ENCODE measurements at regions not wholly inside any gene's neighbourhood (a gene's known extent, or its start where the extent isn't known, plus 50 kb on each side); places are given as distances from the start of the nearest gene placed in this dataset.

DNA sequence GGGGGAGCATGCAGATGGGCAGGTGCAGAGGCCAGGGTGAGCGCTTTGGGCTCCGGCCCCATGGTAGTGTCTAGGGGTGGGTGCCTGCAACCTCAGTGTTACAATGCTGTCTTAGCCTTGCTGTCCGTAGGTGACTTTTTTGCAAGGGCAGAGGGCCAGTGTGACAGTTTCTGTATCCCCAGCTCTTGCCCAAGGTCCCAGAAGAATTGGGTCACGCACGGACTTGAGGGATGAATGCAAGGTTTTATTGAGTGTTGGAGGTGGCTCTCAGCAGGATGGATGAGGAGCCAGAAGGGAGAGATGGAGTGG lies 492.5 kb downstream of the AGTPBP1 start:
- no peak for DNase-seq

DNA sequence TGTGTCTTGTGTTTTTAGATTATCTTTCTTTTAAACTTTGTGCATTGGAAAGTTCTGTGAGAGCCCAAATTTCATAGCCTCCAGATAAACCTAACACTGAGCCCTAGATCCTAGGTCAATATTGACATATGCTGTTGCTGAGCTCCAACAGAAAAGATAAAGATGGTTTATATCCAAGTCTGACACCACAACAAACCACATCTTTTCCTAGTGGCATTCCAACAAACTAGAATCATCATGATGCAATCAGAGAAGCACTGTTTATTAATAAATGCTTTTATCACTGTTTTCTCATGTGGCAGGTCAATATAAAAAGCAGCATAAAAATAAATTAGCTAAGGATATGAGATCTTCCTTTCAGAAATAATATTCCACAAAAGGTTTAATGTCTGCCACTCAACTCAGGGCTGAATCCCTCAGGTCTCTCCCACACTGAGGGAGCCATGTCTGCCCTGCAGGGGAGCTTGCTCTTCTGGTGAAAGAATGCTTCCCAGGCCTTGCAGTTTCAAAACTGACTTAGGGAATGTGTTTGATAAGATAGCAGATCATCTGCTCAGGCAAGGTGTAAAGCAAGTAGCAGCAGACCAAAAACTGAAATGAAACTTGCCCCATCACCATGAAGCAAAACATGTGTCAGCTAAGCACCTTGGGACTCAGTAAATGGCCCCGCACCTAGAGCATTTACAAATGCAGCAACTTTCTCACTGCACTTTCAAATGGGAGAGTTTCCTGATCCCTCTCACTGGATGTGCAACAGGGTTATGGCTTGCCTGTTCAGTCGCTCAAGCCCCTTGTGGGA lies 493.0 kb downstream of the AGTPBP1 start:
- DNase-seq = no peak

DNA sequence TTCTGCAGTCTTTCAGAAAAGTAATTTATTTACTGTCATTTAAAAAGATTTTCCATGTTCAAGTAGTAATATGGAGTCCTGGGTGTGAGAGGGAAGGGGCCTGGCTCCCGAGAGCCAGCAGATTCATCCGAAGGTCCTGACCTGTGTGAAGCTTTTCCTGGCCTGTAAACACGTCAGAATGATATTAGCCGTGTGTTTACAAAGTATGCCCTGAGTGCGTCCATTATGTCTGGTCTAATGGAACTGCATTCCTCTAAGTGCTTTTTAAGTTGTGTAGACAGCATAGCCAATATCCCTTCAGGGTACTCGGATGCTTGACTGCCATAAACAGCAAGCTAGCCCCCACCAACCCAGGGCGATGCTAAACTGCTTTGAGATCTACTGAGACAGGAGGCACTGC lies 495.2 kb downstream of the AGTPBP1 start:
- DNase-seq = no peak

DNA sequence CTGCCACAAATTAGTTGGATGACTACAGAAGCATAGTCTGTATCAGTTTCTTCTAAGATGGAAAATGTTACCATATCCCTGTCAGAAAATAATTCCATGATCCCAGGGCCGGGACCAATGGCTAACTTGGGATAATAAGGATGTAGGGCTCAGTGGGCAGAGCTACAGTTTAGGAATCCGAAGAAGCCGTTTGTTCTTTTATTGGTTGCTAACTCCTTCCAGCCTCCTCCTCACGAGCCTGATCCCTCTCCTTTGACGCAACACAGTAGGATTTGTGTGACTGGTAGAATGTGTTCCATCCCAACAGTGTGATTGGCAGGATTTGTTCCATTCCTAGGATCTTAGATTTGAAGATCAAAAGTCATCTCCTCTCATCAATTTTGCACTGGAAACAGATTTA lies 496.9 kb downstream of the AGTPBP1 start:
- DNase-seq = no peak

DNA sequence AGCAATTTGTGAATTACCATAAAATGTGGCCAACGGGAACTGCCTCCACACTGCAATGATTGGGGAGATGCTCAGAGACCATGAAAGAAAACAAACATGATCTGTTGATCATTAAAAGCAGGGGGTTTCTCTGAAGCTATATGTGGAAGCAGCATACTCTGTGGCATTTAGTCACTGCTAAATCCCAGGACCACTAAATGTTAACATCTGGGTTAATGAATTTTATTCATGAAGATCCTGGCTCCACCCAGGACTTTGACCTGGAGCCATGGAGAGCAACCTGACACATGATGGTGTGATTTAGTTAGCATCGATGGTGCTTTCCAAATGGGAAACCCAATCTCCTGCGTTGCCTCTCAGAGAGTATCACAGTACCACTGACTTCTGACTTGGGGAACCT lies 497.8 kb downstream of the AGTPBP1 start:
- DNase-seq = no peak

DNA sequence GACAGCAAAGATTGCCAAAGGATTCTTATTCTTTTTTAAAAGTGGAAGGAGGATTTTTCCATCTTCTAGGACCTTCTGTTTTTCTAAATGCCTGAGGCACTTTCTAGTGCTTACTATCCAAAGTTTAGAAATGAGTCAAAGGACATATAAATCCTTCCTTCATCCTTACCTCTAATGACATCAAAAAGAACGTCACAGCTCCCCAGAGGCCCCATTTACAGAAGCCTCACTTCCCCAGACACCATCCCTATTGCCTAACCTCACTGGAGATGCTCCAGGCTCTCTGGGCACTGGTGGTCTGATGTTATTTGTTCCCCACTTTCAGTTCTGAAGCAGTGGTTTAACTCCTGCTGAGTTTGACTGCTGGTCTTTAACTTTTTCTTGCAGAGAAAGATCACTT lies 504.3 kb downstream of the AGTPBP1 start:
- no peak for DNase-seq

DNA sequence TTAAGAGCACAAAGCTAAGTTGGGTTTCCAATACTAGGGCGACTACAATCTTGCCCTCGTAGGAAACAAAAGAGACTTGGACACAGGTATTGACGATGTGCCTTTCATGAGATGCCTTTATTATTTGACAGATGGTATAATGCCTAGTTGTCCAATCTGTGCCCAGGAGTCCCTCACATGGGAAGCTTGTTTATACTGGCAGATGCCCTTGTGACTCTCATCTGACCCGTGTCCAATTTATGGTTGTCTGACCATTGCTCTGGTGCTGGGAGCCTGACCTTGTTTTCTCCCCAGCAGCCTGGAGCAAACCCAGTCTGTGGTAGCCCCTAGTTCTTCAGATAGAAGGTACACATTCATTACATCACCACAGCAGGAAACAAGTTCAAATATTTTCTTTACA lies 511.7 kb downstream of the AGTPBP1 start:
- DNase-seq = no peak

DNA sequence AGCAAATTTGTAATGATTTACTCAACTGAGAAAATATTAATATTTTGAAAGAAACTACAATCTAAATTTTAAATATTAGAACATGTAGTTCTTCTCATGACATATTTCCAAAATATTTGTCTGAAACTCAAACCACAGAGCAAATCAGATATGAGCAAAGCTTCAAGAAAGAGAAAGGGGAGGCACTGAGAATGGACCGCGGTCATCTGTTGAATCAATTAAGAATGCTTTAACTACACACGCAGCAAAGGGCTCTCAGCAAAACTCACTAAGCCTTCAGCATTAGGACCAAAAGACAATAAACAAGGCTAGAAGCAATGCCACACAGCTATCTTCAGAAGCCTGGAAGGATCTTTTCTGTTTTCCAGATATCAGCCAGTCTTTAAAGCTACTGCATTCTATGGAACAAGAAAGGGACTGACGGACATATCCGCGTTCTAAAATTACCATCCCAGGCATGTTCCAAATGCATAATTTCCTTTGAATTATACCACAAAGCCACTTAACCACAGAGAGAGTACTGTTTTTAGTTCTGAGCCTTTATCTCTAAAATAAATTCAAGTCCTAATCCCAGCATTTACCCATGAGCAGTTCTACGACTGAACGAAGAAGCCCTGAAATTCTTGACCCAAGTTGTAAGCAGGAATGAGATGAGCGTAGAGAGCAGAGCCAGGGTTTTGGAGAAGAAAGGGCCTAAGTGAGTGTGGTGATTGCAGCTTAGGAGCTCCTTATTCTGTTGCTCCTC lies 513.5 kb downstream of the AGTPBP1 start:
- DNase-seq = no peak

DNA sequence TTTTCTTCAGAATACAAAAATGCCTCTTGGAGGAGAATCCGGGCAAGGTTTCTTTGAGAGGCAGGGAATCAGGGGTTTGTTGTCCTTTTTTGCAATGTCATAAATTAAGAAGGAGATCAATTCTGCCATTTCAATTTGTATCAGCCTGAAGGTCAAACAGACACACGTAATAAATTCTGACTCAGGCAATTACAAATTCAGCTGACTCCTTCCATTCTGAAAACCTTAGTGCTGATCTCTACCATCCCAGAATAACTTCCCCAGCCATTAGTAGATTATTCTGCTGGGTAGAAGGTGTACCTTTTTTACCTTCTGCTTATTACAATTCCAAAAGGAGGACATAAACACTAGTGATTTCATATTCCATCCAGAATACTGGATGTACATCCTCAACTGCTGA lies 516.6 kb downstream of the AGTPBP1 start:
- DNase-seq = no peak

DNA sequence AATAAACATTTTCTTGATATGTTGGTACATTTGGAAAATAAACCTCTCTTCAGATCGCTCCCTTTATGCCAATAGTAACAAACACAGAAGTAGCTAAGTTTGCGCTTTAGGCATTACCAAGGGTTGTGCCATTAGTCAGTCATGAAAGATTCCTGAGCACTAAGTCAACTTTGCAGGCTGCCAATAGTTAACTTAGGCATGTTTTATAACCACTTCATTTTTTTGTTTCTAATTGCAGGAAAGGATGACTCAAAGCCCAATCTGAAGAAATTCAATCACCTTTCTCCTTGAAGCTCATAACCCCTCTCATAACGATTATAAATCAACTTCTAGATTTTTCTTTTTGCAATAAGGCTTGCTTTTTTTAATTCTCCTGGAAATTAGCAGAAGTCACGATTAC lies 517.0 kb downstream of the AGTPBP1 start:
- DNase-seq = no peak

DNA sequence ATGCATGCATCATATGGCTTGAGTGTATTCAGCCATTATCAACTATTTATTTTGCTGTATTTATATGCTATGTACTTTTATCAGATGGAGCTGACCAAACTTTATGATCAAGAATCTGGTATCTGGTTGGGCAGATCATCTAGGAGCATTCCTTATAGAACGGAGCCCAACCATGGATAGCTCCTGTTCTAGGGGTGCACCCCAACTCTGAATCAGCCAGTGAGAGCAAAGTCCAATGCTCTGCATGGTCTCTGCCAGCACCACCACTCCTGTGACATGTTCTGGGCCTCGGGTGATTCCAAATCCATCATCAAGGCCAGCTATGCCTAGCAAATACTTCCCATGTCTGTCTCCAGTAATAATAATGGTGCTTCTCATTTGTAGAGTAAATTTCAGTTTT lies 517.5 kb downstream of the AGTPBP1 start:
- DNase-seq = no peak

DNA sequence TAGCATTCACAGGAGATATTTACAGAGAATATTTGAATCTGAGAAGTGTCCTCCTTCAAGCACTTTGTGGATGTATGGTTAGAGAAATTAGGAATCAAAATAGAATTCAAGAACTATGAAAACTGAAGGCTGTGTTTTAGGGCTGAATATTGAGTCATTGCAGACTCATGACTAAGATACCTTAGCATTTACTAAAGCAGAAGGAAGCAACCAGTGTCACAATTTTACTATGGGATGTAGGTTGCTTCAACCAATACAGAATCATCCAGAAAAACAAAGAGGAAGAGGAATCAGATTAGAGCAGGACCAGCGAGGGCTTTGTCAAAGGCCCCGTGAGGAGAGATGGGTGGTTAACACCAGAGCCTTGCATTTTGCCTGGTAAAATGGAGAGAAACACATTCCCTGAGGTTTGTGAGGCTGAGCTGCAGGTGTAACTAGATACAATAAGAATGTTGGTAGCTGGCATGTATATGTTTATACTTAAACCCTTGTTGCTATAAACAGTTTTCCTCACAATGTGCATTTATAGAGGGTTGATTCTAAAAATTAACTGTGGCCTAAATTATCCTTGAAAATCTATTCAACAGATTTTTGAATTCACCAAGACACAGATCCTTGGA lies 518.1 kb downstream of the AGTPBP1 start:
- DNase-seq = no peak

DNA sequence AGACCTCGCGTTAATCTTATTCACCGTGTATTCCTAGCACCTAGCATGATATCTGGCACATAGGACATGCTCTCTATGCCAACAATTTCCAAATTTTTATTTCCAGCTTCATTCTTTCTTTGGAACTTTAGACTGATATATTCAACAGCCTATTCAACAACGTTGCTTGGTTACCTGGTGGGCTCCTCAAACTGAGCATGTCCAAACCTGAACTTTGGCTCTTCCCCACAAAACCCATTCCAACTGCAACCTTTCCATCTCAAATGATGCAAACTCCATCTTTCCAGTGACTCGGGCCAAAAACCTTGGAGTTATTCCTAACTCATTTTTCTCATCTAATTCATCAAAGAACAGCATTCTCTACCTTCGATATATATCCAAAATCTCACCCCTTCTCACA lies 525.2 kb downstream of the AGTPBP1 start:
- no peak for DNase-seq

DNA sequence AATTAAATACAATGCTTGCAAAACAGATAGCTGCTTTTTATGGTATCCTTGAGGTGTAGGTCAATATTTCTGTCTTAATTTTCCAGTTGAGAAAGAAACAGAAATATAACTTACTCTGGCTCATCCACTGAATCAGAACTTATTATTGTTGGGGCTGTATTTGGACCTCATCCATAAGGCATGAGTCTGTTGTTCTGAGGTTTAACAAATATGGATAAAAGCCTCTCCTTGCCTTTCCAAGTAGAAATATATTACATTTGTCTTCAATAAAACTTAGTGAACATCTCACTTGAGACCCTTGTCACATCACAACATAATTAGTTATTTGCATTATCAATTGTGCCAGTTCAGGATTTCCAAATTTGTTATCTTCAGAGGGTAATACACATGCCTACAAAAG lies 525.8 kb downstream of the AGTPBP1 start:
- DNase-seq = no peak

DNA sequence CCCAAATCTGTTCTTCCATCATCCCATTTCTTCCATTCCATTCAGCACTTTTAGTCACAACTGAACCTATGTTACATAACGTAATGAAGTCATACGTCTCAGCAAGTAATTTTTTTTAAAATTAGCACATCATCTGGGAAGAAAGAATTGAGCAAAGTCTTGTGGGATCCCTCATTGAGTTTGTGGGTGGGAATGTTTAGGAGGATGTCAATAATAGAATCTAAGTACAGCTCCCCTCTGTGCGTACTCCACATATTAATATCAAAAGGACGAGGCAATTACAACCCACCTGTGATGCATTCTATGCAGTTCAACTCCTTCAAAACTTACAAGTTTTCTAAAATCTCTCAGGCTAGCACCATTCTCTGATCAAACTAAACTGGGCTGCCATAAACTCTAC lies 526.3 kb downstream of the AGTPBP1 start:
- no peak for DNase-seq

DNA sequence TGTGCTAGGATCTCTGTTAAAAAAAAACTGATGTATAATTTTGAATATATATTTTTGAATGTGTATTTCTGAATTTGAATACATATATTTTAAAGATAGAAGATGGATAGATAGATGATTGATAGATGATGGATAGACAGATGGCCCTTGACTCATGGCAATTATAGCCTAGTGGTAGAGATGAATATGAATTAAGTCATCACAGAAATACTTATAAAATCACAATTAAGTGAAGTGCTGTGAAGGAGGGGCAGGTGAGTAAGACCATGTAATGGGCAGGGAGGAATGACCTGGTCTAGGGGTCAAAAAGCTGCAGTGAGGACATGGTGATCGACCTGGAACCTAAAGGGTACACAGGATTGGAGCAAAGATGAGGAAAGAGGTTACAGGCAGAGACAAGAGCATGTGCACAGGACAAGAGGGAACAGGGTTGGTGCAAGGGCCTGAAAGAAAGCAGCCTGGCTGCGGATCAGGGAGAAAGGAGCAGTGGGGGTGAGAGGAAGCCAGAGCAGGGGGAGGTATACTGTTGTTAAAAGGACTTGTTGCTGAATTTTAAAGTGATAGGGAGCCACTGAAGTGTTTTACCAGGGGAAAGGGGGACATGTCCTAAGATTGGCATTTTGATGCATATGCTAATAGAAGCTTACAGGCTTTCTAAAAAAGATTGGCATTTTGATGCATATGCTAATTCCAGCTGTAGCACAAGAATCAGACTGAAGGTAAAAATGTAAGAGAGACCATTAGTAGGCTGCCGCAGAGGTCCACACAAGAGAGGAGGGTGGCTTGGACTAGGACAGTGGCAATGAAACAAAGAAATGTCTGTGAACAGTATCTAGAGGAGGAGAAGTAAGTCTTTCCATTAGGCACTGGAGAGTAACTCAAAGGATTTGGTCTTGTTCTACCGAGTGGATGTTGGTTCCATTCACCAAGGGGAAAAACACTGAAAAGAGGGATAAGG lies 527.8 kb downstream of the AGTPBP1 start:
- DNase-seq = no peak

DNA sequence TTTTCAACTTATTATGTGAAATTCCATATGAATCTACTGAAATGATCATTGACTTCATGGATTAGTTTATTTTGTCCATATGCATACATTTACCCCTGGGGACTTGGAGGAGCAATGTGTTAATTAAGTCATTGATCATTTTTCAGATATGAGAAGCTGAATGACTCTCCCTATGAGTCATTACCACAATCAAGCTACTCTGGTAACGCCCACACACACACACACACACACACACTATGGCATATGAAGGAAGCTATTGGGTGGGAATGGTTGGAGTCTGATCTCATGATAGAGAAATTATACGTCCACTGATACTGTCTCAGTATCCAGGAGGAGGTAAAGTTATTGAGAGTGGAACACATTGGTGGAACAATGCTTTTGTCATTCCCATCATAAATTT lies 528.9 kb downstream of the AGTPBP1 start:
- no peak for DNase-seq

DNA sequence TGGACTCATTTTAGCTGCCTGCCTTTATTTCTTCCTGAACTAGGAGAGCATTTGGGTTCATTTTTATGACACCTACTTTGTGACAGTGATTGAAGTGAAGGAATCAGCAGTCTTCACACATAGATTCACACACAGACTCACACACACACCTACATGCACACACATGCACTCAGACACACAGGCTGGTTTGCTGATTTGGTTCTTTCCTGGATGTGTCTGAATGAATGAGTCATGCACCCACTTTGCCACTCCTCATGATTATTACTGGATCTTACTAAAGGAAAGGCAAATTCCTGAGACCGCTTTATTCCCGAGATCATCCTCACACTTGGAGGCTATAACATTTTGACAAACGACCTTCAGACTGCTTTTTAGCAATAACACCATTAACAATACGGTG lies 529.5 kb downstream of the AGTPBP1 start:
- no peak for DNase-seq

DNA sequence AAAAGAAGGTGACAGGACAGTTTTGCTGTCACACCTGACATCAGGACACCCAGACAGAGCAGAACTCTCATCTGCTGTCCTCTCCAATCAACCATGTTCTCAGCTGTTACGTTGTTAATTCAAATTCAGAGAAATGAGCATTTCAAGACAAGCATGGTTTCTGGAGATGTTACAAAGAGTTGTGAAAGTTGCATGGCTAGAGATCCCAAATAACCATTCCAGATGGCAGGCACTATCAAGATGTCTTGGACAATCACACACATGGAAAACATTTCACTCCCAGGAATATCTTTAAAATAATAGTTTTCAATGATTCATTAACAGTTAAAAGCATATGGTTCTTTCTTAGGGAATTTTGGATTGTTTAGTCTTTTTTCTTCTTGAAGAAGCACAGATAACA lies 533.1 kb downstream of the AGTPBP1 start:
- DNase-seq = no peak

DNA sequence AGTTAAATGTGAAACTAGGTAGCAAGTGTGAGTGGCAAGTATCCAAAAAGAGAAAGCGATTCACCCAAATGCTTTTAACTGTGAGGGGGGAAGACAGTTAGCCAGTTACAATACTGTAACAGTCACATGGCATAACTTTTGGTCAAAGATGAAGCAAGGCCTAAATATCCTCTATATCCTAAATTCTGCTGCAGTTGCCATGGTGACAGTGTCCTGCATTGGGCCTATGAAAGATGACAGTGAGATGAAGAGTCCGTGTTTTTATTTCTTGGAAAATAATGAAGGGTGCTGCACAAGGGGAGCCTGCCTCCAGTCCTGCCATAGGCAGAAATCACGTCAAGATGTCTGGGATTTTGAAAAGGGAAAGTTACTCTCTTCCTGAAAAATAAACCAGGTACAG lies 534.6 kb downstream of the NTRK2 start:
- DNase-seq = no peak

DNA sequence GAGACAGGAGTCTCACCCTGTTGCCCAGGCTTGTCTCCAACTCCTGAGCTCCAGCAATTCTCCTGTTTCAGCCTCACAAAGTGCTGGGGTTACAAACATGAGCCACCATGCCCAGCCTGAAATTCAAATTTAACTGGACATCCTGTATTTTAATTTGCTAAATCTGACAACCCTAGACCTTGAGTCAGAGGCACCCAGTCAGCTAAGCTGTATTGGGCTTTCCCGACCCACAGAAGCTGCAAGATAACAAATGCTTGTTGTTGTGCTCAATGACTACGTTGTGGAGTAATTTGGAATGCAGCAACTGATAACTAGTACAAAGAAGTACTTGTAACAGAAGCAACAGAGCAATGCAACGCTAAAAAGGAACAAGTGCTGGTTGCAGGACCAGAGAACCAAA lies 533.1 kb downstream of the NTRK2 start:
- DNase-seq = no peak

DNA sequence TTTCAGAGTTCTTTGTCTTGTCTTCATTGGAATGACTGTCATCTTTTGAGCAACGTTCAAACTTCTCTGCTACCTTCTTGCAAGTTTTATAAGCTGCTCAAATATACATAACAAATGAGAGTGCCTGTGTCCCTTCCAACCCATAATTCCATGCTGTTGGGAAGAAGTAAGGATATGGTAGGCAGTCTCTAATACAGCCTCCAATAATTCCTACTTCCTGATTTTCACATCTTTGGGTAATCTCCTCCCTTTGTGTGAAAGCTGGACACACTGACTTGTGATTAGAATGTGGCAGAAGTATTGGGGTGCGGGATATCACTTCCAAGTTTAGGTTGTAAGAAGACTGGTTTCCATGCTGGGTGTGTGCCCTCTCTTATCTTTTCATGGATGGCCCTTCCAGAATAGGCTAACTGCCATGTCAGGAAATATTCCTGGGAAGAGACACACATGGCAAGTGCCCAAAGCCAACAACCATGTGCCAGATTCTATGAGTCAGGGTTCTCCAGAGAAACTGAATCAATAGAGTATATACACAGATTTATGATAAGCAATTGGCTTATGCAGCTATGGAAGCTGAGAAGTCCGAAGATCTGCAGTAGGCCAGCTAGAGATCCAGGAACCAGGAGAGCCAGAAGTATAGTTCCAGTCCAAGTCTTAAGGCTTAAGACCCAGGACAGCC lies 531.3 kb downstream of the NTRK2 start:
- DNase-seq = no peak

All from stimulated activated CD4-positive, alpha-beta T cell treated with anti-CD3 and anti-CD28 coated beads, Interleukin-4, amount 100 ng/mL, for 24 hours (primary cell).